Transverse colon (tissue), 4 donors: ENCODE measurements at regions not wholly inside any gene's neighbourhood (a gene's known extent, or its start where the extent isn't known, plus 50 kb on each side); places are given as distances from the start of the nearest gene placed in this dataset.

Source experiments
- CTCF ChIP-seq, 5 experiments: fragments of 200-600 bp in 3 of 5; fragments of 450-650 bp in 2 of 5; sonication (generic) in 3 of 5; IDR thresholded peaks; 1 replicate in 2 of 5; 2 replicates in 3 of 5; pipeline ENCODE4 v1.5.1; 2016 to 2017; ENCODE audit warnings: antibody characterized with exemption in 5 of 5, inconsistent platforms in 3 of 5, mild to moderate bottlenecking in 2 of 5, moderate library complexity in 1 of 5
- EP300 ChIP-seq: sonication (generic); formaldehyde crosslinking; IDR thresholded peaks from one replicate; pipeline ENCODE4 v1.6.1; 2017; ENCODE audit warnings: antibody characterized with exemption, low read depth
- POLR2A ChIP-seq: fragments of 450-650 bp; IDR thresholded peaks from one replicate; pipeline ENCODE4 v1.6.1; 2016; ENCODE audit warnings: antibody characterized with exemption, mild to moderate bottlenecking, moderate library complexity
- POLR2AphosphoS5 ChIP-seq, 3 donors: sonication (generic); formaldehyde crosslinking; IDR thresholded peaks; one replicate each; pipeline ENCODE4 v1.6.1; 2016; ENCODE audit warnings: antibody characterized with exemption in 3 of 3

GRCh38 chr2:192288295-192288694 is 93.6 kb upstream of the TMEFF2 start:
- no peak for TF ChIP-seq CTCF (IDR thresholded peaks at IDR 0.05)
- no peak for TF ChIP-seq POLR2A
- no peak for TF ChIP-seq POLR2AphosphoS5 (IDR thresholded peaks at IDR 0.05)
- TF ChIP-seq EP300: no peak
